EH (cell line): ENCODE measurements at regions not wholly inside any gene's neighbourhood (a gene's known extent, or its start where the extent isn't known, plus 50 kb on each side); places are given as distances from the start of the nearest gene placed in this dataset.

ENCODE experiments used
- DNase-seq: peaks from one replicate; pipeline ENCODE4 v3.0.0-alpha.2; 2015; ENCODE audit warnings: low read depth

DNA sequence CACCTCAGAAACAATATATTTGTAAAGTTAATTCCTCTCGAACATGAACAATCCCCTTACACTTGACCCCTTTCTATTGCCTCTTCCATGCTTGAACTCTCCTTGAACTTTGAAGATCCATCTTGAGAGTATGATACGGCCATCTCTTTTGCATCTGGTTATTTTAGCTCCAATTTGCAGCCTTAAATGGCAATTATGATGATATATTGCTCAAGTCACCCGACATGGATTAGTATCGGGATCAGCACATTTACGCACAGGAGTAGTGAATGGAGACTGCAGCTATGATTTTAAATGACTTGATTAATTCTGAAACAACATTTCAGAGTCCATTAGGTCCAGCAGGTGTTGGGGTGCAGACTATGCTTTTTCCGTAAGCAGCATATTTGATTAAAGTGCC, 143.8 kb upstream of the PAQR3 start:
- DNase-seq = no peak

DNA sequence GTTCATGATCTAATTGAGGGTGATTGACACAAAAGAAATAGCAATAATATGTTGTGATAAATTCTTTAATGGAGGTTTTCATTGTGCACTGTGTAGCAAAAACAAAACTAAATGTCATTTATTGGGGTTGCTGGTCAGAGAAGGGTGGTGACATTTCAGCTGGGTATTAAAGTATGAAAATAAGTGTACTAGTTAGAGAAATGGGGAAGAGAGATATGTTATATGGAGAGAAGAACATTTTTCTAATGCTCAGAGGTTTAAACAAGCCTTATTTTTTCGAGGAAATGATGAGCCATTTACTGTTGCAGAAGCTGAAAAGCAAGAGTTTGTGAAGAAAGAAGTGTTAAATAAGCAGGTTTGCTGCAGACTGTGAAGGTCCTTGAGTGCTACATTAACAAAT, 142.7 kb upstream of the PAQR3 start:
- DNase-seq = no peak

DNA sequence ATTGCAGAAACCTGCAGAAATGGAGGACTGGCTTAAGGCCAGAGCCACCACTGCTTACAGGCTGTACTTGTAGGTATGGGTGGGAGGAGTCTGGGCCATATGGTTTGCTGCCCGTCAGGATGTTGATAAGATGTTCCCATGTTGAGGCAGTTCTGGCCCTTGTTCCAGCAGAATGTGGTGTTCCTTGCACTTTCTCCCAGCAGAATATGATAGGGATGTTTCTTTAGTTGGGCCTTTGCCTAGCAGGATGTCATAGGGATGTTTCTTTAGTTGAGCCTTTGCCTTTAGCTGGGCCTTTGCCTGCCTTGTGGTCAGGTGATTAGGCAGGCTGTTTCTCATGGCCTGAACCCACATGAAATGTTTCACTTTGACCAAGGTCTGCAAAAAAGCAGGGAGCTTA, 139.1 kb upstream of the PAQR3 start:
- DNase-seq = no peak

DNA sequence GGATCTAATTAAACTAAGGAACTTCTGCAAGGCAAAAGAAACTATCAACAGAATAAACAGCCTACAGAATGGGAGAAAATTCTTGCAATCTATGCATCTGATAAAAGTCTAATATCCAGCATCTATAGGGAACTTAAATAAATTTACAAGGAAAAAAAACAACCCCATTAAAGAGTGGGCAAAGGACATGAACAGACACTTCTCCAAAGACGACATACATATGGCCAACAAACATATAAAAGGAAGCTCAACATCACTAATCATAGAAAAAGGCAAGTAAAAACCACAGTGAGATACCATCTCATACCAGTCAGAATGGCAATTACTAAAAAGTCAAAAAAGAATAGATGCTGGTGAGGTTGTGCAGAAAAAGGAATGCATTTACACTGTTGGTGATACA, 134.8 kb upstream of the PAQR3 start:
- DNase-seq = no peak

DNA sequence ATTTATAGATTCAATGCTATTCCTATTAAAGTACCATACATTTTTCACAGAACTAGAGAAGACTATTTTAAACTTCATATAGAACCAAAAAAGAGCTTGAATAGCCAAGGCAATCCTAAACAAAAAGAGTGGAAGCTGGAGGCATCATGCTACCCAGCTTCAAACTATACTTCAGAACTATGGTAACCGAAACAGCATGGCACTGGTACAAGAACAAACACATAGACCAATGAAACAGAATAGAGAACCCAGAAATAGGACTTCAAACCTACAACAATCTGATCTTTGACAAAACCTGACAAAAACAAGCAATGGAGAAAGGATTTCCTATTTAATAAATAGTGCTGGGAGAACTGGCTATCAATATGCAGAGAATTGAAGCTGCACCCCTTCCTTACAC, 134.2 kb upstream of the PAQR3 start:
- DNase-seq = no peak

DNA sequence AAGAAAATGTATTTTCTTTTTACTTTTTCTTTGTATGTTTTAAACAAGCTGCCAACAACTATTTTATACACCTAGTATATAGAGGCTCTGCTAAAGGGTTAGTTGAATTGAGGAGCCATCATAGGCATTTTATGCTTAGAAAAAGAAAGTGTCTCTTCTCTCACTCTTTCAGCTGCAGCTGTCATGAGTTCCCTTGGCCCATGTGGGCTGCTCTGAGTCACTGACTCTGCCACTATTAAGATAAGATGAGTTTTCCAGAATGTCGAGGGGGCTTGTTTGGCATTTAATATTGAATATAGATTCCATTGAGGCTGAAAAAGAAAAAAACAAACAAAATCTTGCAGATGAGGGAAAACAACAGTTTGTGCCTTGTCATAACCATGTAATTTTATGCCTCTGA, 126.0 kb upstream of the PAQR3 start:
- DNase-seq = no peak

DNA sequence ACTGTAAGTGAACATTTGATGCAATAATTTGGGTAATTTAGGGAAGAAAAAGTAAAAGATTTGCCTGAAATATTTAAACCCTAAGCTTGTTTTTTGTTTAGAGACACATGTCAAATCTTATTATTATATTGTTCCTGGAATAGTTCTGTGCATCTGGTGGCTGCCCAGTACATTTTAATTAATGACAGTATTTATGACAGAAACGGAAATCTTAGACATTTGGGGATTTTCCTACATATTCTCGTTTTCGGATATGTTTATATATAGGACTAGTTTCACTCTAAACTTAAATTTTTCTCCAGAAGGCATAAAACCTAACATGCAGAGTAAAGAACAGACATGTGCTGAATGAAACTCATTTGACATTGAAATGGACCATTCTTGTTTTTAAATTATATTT, 125.6 kb upstream of the PAQR3 start:
- DNase-seq = no peak

DNA sequence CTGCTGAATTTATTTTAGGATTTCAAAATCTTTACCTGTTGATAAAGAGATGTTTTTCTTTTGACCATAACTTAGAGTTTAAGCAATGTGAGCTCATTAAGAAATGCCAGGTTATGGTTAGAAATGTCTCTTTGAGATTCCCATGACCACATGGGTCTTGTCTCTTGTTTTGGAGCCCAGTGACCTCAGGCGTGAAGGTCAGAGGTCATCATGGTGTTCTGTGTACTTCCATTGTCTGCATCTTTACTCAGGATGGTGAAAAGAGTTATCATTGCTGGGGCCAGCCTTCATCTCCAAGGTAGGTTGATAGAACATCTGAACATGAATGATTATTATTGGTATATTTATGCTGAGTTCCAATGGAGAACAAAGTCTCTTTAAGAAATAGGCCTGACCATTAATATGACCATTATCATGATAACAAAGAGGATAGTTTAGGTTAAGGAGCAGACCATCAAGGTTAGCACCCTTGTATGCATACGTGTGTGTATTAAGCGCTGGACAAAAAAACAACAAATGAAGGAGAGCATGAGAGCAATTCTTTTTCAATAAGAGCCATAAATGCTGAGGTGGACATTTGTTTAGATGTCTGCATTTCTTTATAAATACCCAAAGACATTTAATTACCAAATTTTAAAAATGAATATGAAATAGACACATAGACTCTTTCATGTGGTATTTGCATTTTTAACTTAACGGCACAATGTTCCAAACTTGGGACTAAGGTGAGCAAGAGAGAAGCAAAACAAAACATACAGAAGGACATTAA, 120.6 kb upstream of the PAQR3 start:
- no peak for DNase-seq

DNA sequence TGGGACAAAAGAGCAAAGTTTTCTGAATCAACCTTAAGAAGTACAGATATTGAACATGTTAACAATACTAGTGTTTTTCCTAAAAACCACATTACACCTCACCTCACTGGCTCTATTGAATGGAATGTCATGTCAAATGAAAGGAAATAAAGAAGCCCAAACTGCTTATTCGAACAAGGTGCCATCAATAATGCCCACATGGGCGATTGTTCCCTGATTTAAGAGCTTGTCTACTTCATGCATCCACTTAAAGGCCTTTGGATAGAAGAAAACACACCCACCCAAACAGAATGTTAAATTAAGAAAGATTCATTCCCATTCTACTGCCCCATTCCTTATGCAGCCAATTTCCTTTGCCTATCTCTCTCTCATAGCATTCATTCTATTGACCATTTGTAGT, 118.5 kb upstream of the PAQR3 start:
- no peak for DNase-seq

DNA sequence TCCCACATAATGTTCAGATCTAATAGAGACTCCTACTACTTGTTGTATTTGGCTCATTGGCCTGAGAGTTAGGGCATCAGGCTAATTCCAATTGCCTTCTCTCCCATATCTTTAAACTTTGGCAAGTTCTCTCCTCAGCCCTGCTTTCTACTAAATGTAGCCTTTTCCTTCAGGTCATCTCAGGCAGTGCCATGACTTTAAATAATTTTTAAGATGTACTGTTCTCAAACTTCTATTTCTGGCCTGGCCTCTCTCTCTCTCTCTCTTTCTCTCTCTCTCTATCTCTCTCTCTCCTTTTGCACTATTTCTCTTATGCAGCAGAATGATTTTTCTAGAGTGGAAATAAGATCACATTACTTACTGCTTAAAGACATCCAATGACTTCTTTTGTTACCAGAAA, 114.5 kb upstream of the PAQR3 start:
- no peak for DNase-seq

DNA sequence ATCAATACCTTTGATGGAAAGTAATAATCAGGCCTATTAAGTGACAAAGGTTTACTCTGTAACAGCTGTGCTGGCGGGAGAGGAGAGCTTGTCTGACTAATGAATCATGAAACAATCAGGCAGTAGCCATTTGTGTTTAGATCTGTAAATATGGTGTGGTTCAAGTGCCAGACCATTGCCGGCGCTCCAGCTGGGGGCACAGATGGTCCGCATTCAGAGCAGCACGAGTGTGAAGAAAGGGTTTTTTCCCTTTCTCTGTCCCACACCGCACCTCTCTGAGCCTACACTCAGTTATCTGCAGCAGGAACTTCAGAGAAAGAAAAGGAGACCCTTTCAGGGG, 111.3 kb upstream of the PAQR3 start:
- DNase-seq = no peak

DNA sequence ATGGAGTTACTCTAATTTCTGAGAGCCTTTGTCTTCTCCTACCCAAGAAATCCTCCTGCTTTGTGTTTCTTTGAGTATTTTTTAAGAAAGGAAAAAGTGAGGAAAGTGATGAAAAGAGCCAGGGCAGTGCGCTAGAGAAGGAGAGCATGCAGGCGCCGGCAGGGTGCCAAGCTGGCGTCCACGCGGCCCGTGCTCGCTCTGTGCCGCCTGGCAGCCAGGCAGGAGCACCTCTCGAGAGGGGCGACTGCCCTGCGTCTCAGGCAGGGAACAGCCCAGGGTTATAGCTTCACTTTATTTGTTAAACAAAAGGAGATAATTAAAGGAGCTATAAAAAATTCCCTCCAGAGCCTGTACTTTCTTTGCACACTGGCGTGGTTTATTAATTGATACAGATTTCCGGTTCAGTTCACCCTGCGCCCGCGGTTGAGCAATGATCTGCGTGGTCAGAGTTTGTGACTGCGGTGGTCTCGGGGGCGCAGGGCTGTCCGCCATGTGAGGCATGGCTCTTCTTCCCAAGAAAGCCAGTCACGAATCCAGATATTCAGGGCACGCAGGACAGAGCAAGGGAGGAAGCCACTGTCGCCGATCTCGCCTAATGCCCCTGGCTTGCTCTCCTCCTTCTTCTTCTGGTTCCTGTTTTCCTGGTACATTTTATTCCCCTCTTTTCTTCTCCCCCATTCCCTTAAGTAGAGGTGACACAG, 110.8 kb upstream of the PAQR3 start:
- DNase-seq = no peak

DNA sequence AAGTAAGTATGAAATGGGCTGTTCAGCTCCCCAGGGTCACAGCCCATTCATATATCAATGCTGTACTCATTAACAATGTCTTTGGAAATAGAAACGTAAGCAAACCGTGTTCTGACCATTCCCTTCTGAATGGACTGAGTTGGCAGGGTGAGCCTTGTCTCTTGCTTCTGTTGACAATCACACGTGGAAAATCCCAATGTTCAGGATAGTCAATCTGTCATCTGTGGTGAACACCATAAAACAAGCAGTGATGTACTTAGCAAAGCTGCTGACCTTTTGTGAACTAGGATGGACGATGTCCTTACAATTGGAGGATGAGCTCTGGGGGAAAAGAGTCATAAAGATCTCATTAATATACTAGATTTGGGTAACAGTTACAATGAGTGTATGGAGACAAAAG, 109.6 kb upstream of the PAQR3 start:
- DNase-seq = no peak

DNA sequence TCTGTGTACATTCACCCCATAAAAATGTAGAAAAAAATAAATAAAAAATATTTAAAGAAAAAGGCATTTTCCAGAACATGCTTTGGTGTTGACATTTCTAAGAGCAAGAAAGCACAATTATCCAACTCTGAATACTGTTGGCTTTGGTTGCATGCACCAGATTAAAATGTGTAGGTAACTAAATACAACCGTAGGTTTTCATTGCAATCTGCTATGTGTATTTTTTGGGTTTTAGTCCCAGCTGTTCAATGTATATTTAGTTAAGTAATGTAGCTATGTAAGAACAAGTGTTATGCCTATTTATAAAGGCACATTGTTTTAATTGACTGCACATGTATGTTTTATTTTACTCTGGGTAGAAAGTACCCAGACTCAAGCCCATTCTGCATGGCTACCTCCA, 108.1 kb upstream of the PAQR3 start:
- no peak for DNase-seq

DNA sequence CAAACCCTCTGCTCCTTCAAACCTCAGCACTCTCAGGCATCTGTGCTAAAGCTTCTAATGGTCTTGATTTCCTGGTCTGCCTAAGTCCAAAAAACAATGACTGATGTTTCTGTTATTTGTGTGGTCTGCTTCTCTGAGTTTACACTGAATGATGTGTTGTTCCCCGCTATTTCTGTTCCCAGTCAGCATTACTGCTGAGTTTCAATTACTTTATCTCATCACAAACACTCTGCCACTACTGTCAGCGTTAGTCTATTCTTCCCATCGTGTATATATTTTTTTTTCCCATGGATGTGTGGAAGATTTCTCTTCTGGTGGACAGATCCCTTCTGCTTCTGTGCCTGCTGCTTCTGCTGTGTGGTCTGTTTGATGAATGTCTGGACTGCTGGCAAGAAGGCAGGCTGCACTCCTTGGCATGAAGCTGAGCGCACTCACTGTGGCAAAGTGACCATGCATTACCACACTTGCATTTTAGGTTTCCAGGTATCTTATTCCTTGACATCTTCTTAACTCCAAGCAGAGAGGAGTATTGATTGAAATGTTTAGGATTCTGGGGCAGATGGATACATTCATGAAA, 106.9 kb upstream of the PAQR3 start:
- DNase-seq = no peak

DNA sequence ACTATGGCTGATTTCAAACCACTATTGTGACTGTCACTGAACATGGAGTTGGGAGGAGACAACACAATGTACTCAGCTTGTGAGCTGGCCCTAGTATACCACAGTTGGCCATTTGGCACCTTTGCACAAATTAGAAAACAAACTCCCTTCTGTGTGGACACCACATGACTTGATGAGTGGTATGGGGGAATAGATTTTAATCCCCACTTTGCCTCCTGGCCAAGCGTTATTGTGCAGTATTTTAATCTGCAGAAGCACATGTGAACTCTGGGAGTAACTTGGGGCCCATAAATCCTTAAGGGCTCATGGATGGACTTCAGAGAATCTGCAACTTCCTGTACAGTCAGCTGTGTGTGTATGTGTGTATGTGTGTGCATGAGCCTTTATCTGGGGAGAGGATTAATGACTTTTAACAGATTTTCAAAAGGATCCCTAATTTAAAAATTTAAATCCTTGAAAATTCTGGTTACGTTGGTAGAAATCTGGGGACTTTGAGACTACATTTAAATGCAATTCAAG, 105.0 kb upstream of the PAQR3 start:
- DNase-seq = no peak

DNA sequence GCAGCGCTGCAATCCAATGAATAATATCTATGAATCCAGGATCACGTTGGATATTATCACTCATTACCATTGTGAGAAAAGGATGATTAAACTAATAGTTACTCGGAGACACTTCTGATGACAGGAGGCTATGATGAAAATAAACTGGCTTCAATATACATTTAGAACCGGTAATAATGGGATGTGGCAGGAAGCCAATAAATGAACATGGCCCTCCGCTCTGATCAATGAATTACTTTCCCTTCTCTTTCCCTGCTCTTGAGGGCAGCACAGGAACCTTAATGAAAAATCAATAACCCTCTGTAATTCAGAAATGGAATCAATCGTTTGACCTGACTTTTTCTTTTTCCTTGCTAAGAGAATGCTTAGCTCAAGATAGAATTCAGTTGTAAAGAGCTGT, 103.9 kb upstream of the PAQR3 start:
- DNase-seq = no peak

DNA sequence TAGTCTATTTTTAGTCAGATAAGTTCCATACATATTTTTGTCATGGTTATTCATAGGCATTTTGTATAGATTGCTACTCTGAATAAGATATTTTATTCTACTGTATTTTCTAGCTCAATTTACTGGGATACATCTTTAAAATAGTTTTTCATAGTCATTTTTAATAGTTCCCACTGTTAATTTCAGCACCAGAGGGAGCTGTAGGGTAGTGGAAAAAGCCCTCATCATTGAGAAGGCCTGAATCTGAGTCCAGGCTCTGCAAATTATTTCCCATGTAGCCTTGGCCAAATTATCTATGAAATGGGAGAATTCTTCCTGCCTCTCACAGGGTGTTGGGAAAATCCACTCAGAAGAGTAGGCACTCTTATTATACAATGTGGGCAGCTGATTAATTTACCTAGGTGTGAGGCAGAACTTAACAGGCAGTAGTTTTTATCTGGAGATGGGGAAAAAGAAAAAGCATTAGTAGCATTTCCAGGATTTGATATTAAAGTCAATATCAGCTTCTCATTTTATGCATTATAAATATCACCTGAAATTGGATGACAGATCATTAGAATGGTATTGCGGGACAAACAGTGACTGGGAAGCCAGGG, 102.9 kb upstream of the PAQR3 start:
- peak; percentile 18 for DNase-seq

DNA sequence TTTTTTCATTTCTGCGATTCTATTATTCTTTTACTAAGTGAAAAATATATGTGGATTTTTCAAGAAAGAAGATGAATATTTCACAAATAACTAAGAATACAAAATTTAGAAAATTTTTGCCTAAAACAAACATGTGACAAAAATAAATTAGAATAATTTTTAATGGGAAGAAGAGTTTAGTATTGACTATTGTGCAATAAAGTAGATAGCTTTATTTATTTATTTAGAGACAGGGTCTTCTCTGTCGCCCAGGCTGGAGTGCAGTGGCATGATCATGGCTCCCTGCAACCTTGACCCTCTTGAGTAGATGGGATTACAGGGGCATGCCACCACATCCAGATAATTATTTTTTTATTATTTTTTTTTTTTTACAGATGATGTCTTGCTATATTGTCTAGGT, 95.3 kb upstream of the PAQR3 start:
- no peak for DNase-seq

DNA sequence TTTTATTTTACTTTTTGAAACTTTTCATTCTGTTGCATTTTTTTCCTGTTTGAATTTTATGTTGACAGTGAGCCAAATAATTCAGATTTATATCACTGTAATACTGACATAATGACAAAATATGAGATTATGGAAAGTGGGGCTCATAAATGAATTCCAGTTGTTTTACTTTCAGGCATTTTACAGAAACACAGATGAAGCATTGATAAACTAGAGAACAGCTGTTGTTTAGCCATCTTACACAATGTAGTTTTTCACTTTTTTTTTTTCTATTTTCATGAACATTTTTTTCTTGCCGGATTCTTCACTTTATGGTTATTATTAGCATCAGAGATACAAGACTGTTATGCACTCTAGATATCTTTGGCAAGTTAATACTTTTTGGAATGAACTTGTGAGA, 91.7 kb upstream of the PAQR3 start:
- no peak for DNase-seq

DNA sequence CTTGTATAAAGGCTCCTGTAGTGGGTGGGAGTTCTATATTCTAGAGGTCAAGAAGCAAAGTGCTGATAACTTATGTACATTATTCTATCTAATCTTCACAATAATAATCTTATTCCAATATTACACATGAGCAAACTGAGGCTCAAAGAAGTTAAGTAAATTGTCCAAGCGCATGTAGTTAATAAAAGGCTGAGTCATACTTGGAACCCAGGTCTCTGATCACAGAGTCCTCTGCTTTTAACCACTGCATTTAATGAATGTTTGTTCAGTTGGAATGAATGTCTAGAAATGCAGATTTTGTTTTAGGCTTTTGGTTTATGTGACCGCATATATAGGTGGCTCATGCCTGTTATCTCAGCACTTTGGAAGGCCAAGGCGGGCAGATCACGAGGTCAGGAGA, 88.4 kb upstream of the PAQR3 start:
- DNase-seq = no peak

DNA sequence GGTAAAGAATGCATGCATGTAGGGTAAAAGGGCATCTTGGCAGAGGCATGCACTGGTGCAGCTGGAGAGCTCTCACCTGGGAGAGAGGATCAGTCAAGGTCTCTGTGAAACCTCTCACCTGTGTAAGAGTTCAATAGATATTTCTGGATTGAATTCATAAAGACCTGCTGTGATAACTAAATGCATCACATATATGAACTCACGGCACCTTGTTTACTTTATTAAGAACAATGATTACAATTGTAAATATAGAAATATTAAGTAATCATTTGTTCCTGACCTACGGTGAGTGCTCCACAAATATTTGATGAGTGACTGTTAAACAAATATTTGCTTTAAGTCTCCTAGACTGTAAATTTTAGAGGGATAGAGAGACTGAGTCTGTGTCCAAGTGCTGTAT, 85.9 kb upstream of the PAQR3 start:
- no peak for DNase-seq
